ENCODE measurements at regions not wholly inside any gene's neighbourhood (a gene's known extent, or its start where the extent isn't known, plus 50 kb on each side); places are given as distances from the start of the nearest gene placed in this dataset.

GRCh38 chr15:79582650-79583049 is 150.5 kb downstream of the MINAR1 start (continued):
- no peak for TF ChIP-seq PHF8 (conservative IDR thresholded peaks at IDR 0.05; ENCODE audit: low read depth, low read length)
- no peak for TF ChIP-seq CEBPB (IDR thresholded peaks at IDR 0.05; ENCODE audit: low read depth, low read length)
- no peak for TF ChIP-seq SIN3A (conservative IDR thresholded peaks at IDR 0.05 in 1 of 2, IDR thresholded peaks at IDR 0.05 in 1 of 2; ENCODE audit: low read depth in 1 of 2, low read length in 2 of 2)

Data from H1 (cell line).